Upper lobe of left lung (tissue), 6 donors: ENCODE measurements at regions not wholly inside any gene's neighbourhood (a gene's known extent, or its start where the extent isn't known, plus 50 kb on each side); places are given as distances from the start of the nearest gene placed in this dataset.
"Not testable (repeated sequence)": the region's sequence is repeated elsewhere in the genome, so short reads cannot be mapped to it uniquely, and the experiment has no call there.

ENCODE experiments used
- ATAC-seq, 2 donors: fragments of 200-7000 bp; cut with Tn5 transposase; one replicate each; pipeline ENCODE4 v1.9.1; 2022; ENCODE audit warnings: mild to moderate bottlenecking in 2 of 2, moderate library complexity in 2 of 2; ENCODE audit not compliant: low FRiP score in 2 of 2
- DNase-seq, 2 donors: peaks; one replicate each; pipeline ENCODE4 v3.0.0-alpha.2; 2019 to 2020
- H3K27ac ChIP-seq, 4 donors: fragments of 200-600 bp; sonication (generic); one replicate each; pipeline ENCODE4 v1.5.1; 2016 to 2019
- H3K27me3 ChIP-seq, 4 donors: fragments of 200-600 bp; sonication (generic); one replicate each; pipeline ENCODE4 v1.5.1; 2017 to 2019
- H3K36me3 ChIP-seq, 4 donors: fragments of 200-600 bp; sonication (generic); one replicate each; pipeline ENCODE4 v1.5.1; 2016 to 2019
- H3K4me1 ChIP-seq, 4 donors: fragments of 200-600 bp; sonication (generic); one replicate each; pipeline ENCODE4 v1.5.1; 2018 to 2019
- H3K4me3 ChIP-seq, 4 donors: fragments of 200-600 bp; sonication (generic); one replicate each; pipeline ENCODE4 v1.5.1; 2017 to 2019; ENCODE audit warnings: mild to moderate bottlenecking in 2 of 4, moderate library complexity in 1 of 4
- H3K9me3 ChIP-seq, 4 donors: fragments of 200-600 bp; sonication (generic); one replicate each; pipeline ENCODE4 v1.5.1; 2018 to 2019
- EP300 ChIP-seq, 4 donors: sonication (generic); formaldehyde crosslinking; IDR thresholded peaks; one replicate each; pipeline ENCODE4 v1.5.1; 2017; ENCODE audit warnings: antibody characterized with exemption in 4 of 4, control low read depth in 2 of 4
- POLR2A ChIP-seq, 4 donors: fragments of 450-650 bp; IDR thresholded peaks; one replicate each; pipeline ENCODE4 v1.5.1; 2016 to 2017; ENCODE audit warnings: antibody characterized with exemption in 4 of 4, mild to moderate bottlenecking in 2 of 4
- POLR2AphosphoS5 ChIP-seq, 2 donors: sonication (generic); formaldehyde crosslinking; IDR thresholded peaks; one replicate each; pipeline ENCODE4 v1.5.1; 2017; ENCODE audit warnings: antibody characterized with exemption in 2 of 2
- WGBS, 2 donors: methylation state at CpG; one replicate each; pipeline ENCODE4 v1.1.5; 2017 to 2018; 5-methylcytosine and 5-hydroxymethylcytosine counted together
- TF ChIP-seq, protein P1 (sequence below), 6 experiments: fragments of 450-650 bp in 4 of 6; fragments of 200-600 bp in 2 of 6; sonication (generic) in 2 of 6; IDR thresholded peaks; one replicate each; pipeline ENCODE4 v1.5.1; 2016 to 2019; ENCODE audit warnings: antibody characterized with exemption in 6 of 6
- donor health status: DM: no; HTN: no; CAD: no; lungs with moderate emphysema.
- donor health status: DM: no; HTN: yes; CAD: no; lungs with severe emphysema.

DNA sequence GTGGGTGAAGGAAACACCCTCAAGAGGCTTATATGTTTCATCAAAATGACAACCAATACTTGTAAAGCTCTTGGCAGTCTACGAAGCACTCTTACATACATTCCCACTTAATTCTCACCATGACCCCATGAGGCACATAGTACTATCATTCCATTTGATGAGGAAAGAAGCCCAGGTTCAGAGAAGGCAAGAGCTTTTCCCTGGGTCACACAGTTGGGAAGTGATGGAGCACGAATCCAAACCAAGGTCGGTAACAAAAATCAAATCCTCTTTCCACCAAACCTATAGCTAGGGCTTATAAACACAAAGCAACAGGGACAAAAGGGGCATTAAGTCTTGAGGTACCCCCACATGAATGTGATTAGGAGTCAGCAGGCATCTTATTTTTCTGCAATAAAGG is 187.1 kb downstream of the UACA start:
- ATAC-seq (no peak), DNase-seq (no peak)
- Histone ChIP-seq H3K27me3 (no peaks in the 10 kb centered on the region), H3K4me3 (no peak overlapping the region), H3K27ac (no peak overlapping the region), H3K9me3 (no peaks in the 10 kb centered on the region), H3K4me1 (no peaks in the 10 kb centered on the region), H3K36me3 (no peaks in the 10 kb centered on the region)
- 90 to 97% methylated on average over 3 of the region's 3 CpGs for WGBS, 2 donors
- TF ChIP-seq POLR2AphosphoS5 (IDR thresholded peaks at IDR 0.05) = no peak
- no peak for TF ChIP-seq POLR2A (IDR thresholded peaks at IDR 0.05)
- TF ChIP-seq EP300 (IDR thresholded peaks at IDR 0.05) = no peak
- TF ChIP-seq, protein P1, sequence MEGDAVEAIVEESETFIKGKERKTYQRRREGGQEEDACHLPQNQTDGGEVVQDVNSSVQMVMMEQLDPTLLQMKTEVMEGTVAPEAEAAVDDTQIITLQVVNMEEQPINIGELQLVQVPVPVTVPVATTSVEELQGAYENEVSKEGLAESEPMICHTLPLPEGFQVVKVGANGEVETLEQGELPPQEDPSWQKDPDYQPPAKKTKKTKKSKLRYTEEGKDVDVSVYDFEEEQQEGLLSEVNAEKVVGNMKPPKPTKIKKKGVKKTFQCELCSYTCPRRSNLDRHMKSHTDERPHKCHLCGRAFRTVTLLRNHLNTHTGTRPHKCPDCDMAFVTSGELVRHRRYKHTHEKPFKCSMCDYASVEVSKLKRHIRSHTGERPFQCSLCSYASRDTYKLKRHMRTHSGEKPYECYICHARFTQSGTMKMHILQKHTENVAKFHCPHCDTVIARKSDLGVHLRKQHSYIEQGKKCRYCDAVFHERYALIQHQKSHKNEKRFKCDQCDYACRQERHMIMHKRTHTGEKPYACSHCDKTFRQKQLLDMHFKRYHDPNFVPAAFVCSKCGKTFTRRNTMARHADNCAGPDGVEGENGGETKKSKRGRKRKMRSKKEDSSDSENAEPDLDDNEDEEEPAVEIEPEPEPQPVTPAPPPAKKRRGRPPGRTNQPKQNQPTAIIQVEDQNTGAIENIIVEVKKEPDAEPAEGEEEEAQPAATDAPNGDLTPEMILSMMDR (IDR thresholded peaks at IDR 0.05) = no peak

DNA sequence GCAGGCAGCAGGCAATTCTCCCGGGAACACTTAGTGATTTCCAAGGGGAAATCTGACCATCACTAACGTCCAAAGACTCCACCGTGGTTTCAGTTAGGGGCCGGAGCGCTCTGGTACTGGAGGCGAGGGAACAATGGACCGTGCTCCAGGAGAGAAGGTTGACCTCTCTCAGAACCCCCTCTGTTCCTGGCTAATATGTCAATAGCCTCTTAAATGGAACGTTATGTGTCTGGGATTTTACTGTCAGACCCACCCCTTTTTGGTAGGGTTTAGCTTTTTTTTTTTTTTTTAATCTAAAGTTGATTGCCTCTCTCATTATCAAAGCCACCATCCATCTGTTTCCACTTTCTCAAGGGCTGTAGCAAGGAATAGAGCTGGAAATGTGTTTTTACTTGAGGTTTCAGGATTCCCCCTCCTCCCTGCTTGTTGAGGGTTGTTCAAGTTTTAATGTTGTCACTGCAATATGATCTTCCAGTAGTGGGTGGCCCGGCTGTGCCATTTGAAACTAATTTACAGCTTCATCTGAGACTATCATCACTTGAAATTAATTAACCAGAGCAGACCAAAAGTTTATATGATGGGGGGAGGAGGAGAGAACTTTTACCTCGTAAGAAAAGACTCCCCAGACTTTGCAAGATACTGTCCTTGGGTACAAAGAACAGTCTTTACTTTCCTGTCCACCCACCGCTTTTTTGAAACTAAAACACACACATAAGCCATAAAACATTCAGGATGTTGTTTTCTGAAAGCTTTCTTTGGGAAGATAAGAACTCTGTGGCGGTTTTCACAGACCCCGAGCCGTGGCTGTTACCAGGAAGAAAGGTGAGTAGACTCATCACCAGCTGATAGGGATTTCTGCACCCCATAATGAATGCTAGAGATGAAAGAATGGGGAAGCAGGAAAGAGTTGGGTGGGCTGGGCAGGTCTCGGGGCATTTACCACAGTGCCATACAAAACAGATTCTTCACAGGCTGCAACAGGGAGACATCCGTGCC is 187.8 kb downstream of the UACA start:
- no peak for ATAC-seq
- WGBS, 2 donors = 68 to 75% methylated on average over 16 of the region's 16 CpGs
- DNase-seq = no peak
- Histone ChIP-seq H3K27me3 (no peaks in the 10 kb centered on the region), H3K27ac (no peak overlapping the region), H3K4me1 (no peaks in the 10 kb centered on the region), H3K4me3 (no peak overlapping the region), H3K9me3 (no peaks in the 10 kb centered on the region), H3K36me3 (no peaks in the 10 kb centered on the region)
- TF ChIP-seq, protein P1 (IDR thresholded peaks at IDR 0.05) = no peak
- no peak for TF ChIP-seq POLR2AphosphoS5 (IDR thresholded peaks at IDR 0.05)
- TF ChIP-seq EP300 (IDR thresholded peaks at IDR 0.05) = no peak
- no peak for TF ChIP-seq POLR2A (IDR thresholded peaks at IDR 0.05)

GRCh38 chr15:70574325-70574724 is 189.0 kb downstream of the UACA start:
- H3K4me1 ChIP-seq, H3K9me3 ChIP-seq, H3K27ac ChIP-seq, DNase-seq, H3K4me3 ChIP-seq, H3K36me3 ChIP-seq, ATAC-seq, H3K27me3 ChIP-seq: not testable (repeated sequence)
- WGBS, 2 donors = 92 to 95% methylated on average over 3 of the region's 3 CpGs

GRCh38 chr15:70573121-70573850 is 190.1 kb downstream of the UACA start:
- no peak for TF ChIP-seq EP300 (IDR thresholded peaks at IDR 0.05)
- no peak for TF ChIP-seq POLR2A (IDR thresholded peaks at IDR 0.05)
- TF ChIP-seq POLR2AphosphoS5 (IDR thresholded peaks at IDR 0.05) = no peak
- TF ChIP-seq, protein P1 (IDR thresholded peaks at IDR 0.05) = no peak
- Histone ChIP-seq H3K4me1 (no peaks in the 10 kb centered on the region), H3K27ac (no peak overlapping the region), H3K9me3 (no peaks in the 10 kb centered on the region), H3K27me3 (no peaks in the 10 kb centered on the region), H3K4me3 (no peak overlapping the region), H3K36me3 (no peaks in the 10 kb centered on the region)
- DNase-seq = no peak
- WGBS, 2 donors = 89 to 93% methylated on average over 12 of the region's 12 CpGs
- ATAC-seq = no peak

- Histone ChIP-seq H3K9me3 (no peaks in the 10 kb centered on the region), H3K4me3 (no peak overlapping the region), H3K36me3 (no peaks in the 10 kb centered on the region), H3K27ac (no peak overlapping the region), H3K27me3 (no peaks in the 10 kb centered on the region), H3K4me1 (no peaks in the 10 kb centered on the region)
- DNase-seq (no peak), ATAC-seq (no peak)
- 77% methylated on average over 6 of the region's 6 CpGs for WGBS, 2 donors
- no peak for TF ChIP-seq POLR2A (IDR thresholded peaks at IDR 0.05)
- TF ChIP-seq, protein P1 (IDR thresholded peaks at IDR 0.05) = no peak
Observed at GRCh38 chr15:70569714-70570231, 193.6 kb downstream of the UACA start.
